Astrocyte (in vitro differentiated cells and primary cell): ENCODE measurements at regions not wholly inside any gene's neighbourhood (a gene's known extent, or its start where the extent isn't known, plus 50 kb on each side); places are given as distances from the start of the nearest gene placed in this dataset.

Source experiments
- CTCF ChIP-seq: IDR thresholded peaks from 2 replicates; pipeline ENCODE4 v1.5.1; 2011; ENCODE audit warnings: low read depth, mild to moderate bottlenecking, inconsistent platforms, low read length, moderate library complexity; ENCODE audit not compliant: insufficient read depth
- EZH2 ChIP-seq: IDR thresholded peaks from 2 replicates; pipeline ENCODE4 v1.6.1; 2012; ENCODE audit warnings: mild to moderate bottlenecking, low read length, inconsistent platforms; ENCODE audit not compliant: insufficient read depth

- TF ChIP-seq CTCF = no peak
- no peak for TF ChIP-seq EZH2
Measured at GRCh38 chr1:219518907-219519248, 94.0 kb downstream of the ZC3H11B start.
